Thyroid gland (tissue), 4 donors: ENCODE measurements at regions not wholly inside any gene's neighbourhood (a gene's known extent, or its start where the extent isn't known, plus 50 kb on each side); places are given as distances from the start of the nearest gene placed in this dataset.

Experiments
- CTCF ChIP-seq, 6 experiments: fragments of 200-600 bp in 3 of 6; fragments of 450-650 bp in 3 of 6; sonication (generic) in 3 of 6; IDR thresholded peaks; one replicate each; pipeline ENCODE4 v1.5.1; 2016 to 2019; ENCODE audit warnings: antibody characterized with exemption in 6 of 6, mild to moderate bottlenecking in 2 of 6, inconsistent platforms in 1 of 6, moderate library complexity in 1 of 6
- POLR2A ChIP-seq, 2 donors: fragments of 450-650 bp; IDR thresholded peaks; one replicate each; pipeline ENCODE4 v1.6.1; 2017; ENCODE audit warnings: antibody characterized with exemption in 2 of 2, mild to moderate bottlenecking in 2 of 2, moderate library complexity in 1 of 2

- TF ChIP-seq CTCF (IDR thresholded peaks at IDR 0.05): no peak
- TF ChIP-seq POLR2A (IDR thresholded peaks at IDR 0.05): no peak
Observed at GRCh38 chr7:149664176-149664575, 109.2 kb downstream of the ZNF467 start.
